ENCODE measurements at regions not wholly inside any gene's neighbourhood (a gene's known extent, or its start where the extent isn't known, plus 50 kb on each side); places are given as distances from the start of the nearest gene placed in this dataset.

DNA sequence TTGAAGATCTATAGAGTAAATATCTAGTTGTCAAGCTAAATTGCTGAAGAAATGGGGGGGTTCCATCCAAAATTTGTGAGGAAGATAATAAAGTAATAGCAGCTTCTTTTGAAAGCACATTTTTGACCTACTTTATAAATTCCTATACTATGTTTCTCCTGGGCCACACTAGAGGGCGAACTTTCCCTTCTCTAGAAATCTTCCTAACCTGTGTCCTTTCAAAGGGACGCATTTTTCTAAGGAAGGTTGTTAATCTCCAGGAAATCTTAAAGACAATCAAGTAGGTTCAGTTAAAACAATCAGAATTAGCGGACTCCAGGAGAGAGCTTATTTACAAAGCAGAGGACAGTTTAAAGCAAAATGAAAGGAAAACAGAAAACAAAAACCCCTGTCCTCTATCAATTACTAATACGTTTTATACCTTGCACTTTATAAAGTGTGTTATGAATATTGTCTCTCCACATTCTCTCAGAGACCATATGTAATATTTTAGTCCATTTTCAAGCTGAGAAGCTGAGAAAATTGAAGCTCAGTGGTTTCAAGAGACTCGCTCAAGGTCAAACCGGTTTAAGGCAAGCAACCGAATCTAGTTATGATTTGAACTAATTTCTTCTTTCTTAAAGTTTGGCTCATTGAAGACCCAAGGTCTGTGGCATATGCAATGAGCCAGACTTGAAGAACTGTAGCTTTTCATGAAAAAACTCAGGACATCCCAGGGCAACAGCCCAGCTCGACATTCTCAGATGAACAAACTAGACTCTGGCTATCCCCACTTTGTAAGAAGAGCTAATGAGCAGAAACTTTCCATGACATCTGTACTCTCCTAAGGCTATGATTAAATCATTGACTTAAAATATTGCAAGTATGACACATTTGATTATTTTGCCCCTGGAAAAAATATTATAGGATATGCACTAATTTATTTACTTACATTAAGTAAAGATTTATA is 273.6 kb downstream of the PAX3 start:
- FAIRE-seq (peak; percentile 74), DNase-seq (ENCODE audit: low spot score) (peak; percentile 31), ATAC-seq (peak; percentile 75)
- intact Hi-C loops (cut with micrococcal nuclease; ENCODE audit: unreplicated experiment), result loop anchor here (5.0 kb wide), 1 partner anchor 587 kb away; no protein-coding TSS in a partner anchor
- Histone ChIP-seq H4K20me1 (ENCODE audit: insufficient read depth, low read length) (no peaks in the 10 kb centered on the region), H3K36me3 (replicated peaks in 1 of 2; ENCODE audit: control insufficient read depth in 1 of 2, insufficient read depth in 2 of 2, low read length in 2 of 2) (no peaks in the 10 kb centered on the region), H3K27me3 (ENCODE audit: control insufficient read depth in 1 of 2, insufficient read depth in 2 of 2, low read length in 2 of 2) (peaks cover 0 to 24% of the 10 kb centered on the region in 2 experiments; a peak in 2 of 5 replicates), H3K4me1 (ENCODE audit: insufficient read depth, low read length) (no peaks in the 10 kb centered on the region), H3K4me2 (ENCODE audit: low read depth, low read length) (no peak overlapping the region), H3K4me3 (replicated peaks in 1 of 3; ENCODE audit: insufficient read depth in 1 of 3, low read depth in 2 of 3, low read length in 3 of 3) (no peak overlapping the region), H3K79me2 (ENCODE audit: insufficient read depth, low read length) (no peaks in the 10 kb centered on the region), H3K9ac (ENCODE audit: insufficient read depth, low read depth, low read length) (no peak overlapping the region), H2AFZ (ENCODE audit: low read length) (no peak overlapping the region), H3K9me3 (ENCODE audit: low read length) (no peaks in the 10 kb centered on the region), H3K27ac (ENCODE audit: extremely low read length, insufficient read depth, low read length) (no peak overlapping the region)
- TF ChIP-seq, protein P1, sequence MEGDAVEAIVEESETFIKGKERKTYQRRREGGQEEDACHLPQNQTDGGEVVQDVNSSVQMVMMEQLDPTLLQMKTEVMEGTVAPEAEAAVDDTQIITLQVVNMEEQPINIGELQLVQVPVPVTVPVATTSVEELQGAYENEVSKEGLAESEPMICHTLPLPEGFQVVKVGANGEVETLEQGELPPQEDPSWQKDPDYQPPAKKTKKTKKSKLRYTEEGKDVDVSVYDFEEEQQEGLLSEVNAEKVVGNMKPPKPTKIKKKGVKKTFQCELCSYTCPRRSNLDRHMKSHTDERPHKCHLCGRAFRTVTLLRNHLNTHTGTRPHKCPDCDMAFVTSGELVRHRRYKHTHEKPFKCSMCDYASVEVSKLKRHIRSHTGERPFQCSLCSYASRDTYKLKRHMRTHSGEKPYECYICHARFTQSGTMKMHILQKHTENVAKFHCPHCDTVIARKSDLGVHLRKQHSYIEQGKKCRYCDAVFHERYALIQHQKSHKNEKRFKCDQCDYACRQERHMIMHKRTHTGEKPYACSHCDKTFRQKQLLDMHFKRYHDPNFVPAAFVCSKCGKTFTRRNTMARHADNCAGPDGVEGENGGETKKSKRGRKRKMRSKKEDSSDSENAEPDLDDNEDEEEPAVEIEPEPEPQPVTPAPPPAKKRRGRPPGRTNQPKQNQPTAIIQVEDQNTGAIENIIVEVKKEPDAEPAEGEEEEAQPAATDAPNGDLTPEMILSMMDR (CRISPR knock-in tag; IDR thresholded peaks at IDR 0.05), result peak; percentile 69
- TF ChIP-seq SMC3 (IDR thresholded peaks at IDR 0.05; ENCODE audit: low read length) (peak; percentile 22; the same call in 1 of the 2 replicates), REXO4 (CRISPR knock-in tag; IDR thresholded peaks at IDR 0.05; ENCODE audit: borderline replicate concordance) (no peak), SRSF9 (IDR thresholded peaks at IDR 0.05; ENCODE audit: borderline replicate concordance, insufficient read depth, low read depth, low read length, poor library complexity, severe bottlenecking) (no peak), STAG1 (CRISPR knock-in tag; IDR thresholded peaks at IDR 0.05) (peak; percentile 65)
- POLR2A ChIA-PET, result no interaction called here
- no TSS peak for BruUV-seq (replicated peaks)
- WGBS (ENCODE audit: low lambda C conversion rate), result 31% methylated on average over 8 of the region's 8 CpGs
- in situ Hi-C loops (cut with HindIII; ENCODE audit: extremely low pct_ligation_motif_present, low pct_unique_long_range_greater_than_20kb), result no loop called here
- CTCF ChIA-PET (ENCODE audit: low intra/inter-chr PET ratio, low total read pairs), result interaction anchor here (1.3 kb wide), 1 partner anchor 589 kb away, joined by 7 read pairs; no protein-coding TSS in a partner anchor

All from HepG2 (cell line).